ENCODE measurements at regions not wholly inside any gene's neighbourhood (a gene's known extent, or its start where the extent isn't known, plus 50 kb on each side); places are given as distances from the start of the nearest gene placed in this dataset.

- Histone ChIP-seq H3K4me1 (no peaks in the 10 kb centered on the region), H3K27ac (no peak overlapping the region), H3K4me3 (no peak overlapping the region), H3K9me3 (no peaks in the 10 kb centered on the region), H3K27me3 (no peaks in the 10 kb centered on the region), H3K36me3 (no peaks in the 10 kb centered on the region)
- no peak for TF ChIP-seq POLR2A (IDR thresholded peaks at IDR 0.05)
- no peak for TF ChIP-seq CTCF (IDR thresholded peaks at IDR 0.05)
- DNase-seq, result no peak
- intact Hi-C loops (cut with DNase I), result no loop called here
- 70 to 78% methylated on average over 1 of the region's 1 CpG for WGBS, 2 donors
Measured at GRCh38 chr2:57333221-57333620, 713.4 kb upstream of the VRK2 start.

GRCh38 chr2:57343391-57344006, 703.1 kb upstream of the VRK2 start:
- WGBS, 2 donors, result 69 to 88% methylated on average over 1 of the region's 1 CpG
- TF ChIP-seq POLR2A (IDR thresholded peaks at IDR 0.05) (no peak), CTCF (IDR thresholded peaks at IDR 0.05) (no peak)
- intact Hi-C loops (cut with DNase I), result no loop called here
- Histone ChIP-seq H3K36me3 (no peaks in the 10 kb centered on the region), H3K27me3 (no peaks in the 10 kb centered on the region), H3K4me3 (no peak overlapping the region), H3K27ac (no peak overlapping the region), H3K4me1 (no peaks in the 10 kb centered on the region), H3K9me3 (no peaks in the 10 kb centered on the region)
- no peak for DNase-seq

- intact Hi-C loops (cut with DNase I), result no loop called here
- no peaks in the 10 kb centered on the region for H3K27me3 ChIP-seq
- no peak for DNase-seq
- no peaks in the 10 kb centered on the region for H3K9me3 ChIP-seq
- H3K4me1 ChIP-seq, result no peaks in the 10 kb centered on the region
- WGBS, 2 donors, result 53 to 76% methylated on average over 1 of the region's 1 CpG
- H3K36me3 ChIP-seq, result no peaks in the 10 kb centered on the region
- no peak overlapping the region for H3K4me3 ChIP-seq
- no peak overlapping the region for H3K27ac ChIP-seq
- TF ChIP-seq CTCF (IDR thresholded peaks at IDR 0.05), result no peak
- TF ChIP-seq POLR2A (IDR thresholded peaks at IDR 0.05), result no peak
Measured at GRCh38 chr2:57368190-57368589, 678.4 kb upstream of the VRK2 start.

- H3K9me3 ChIP-seq, result no peaks in the 10 kb centered on the region
- H3K27ac ChIP-seq, result no peak overlapping the region
- H3K4me1 ChIP-seq, result no peaks in the 10 kb centered on the region
- H3K27me3 ChIP-seq, result no peaks in the 10 kb centered on the region
- intact Hi-C loops (cut with DNase I), result no loop called here
- 52 to 57% methylated on average over 3 of the region's 3 CpGs for WGBS, 2 donors
- no peak overlapping the region for H3K4me3 ChIP-seq
- no peak for DNase-seq
- TF ChIP-seq CTCF (IDR thresholded peaks at IDR 0.05) (no peak), POLR2A (IDR thresholded peaks at IDR 0.05) (no peak)
- no peaks in the 10 kb centered on the region for H3K36me3 ChIP-seq
Measured at GRCh38 chr2:57370882-57371585, 675.6 kb upstream of the VRK2 start.

GRCh38 chr2:57372237-57372984, 674.2 kb upstream of the VRK2 start:
- Histone ChIP-seq H3K4me1 (no peaks in the 10 kb centered on the region), H3K27me3 (no peaks in the 10 kb centered on the region), H3K4me3 (no peak overlapping the region), H3K9me3 (no peaks in the 10 kb centered on the region), H3K36me3 (no peaks in the 10 kb centered on the region), H3K27ac (no peak overlapping the region)
- intact Hi-C loops (cut with DNase I), result no loop called here
- no peak for DNase-seq
- TF ChIP-seq CTCF (IDR thresholded peaks at IDR 0.05) (no peak), POLR2A (IDR thresholded peaks at IDR 0.05) (no peak)
- 64 to 65% methylated on average over 2 of the region's 2 CpGs for WGBS, 2 donors

Measured in esophagus squamous epithelium (tissue), 5 donors.